GM12872 (cell line): ENCODE measurements at regions not wholly inside any gene's neighbourhood (a gene's known extent, or its start where the extent isn't known, plus 50 kb on each side); places are given as distances from the start of the nearest gene placed in this dataset.

Experiments used
- CTCF ChIP-seq: IDR thresholded peaks from 3 replicates; pipeline ENCODE4 v1.5.1; 2011; ENCODE audit warnings: low read depth, mild to moderate bottlenecking, low read length, moderate library complexity; ENCODE audit not compliant: insufficient read depth

GRCh38 chr4:117596917-117597480 lies 437.3 kb upstream of the NDST3 start:
- no peak for TF ChIP-seq CTCF

- TF ChIP-seq CTCF, result no peak
These were observed 423.5 kb upstream of the NDST3 start for GRCh38 chr4:117610706-117611308.

GRCh38 chr4:117621673-117622072 lies 412.6 kb upstream of the NDST3 start:
- TF ChIP-seq CTCF, result no peak

- no peak for TF ChIP-seq CTCF
These were observed 411.0 kb upstream of the NDST3 start for GRCh38 chr4:117623326-117623725.

- no peak for TF ChIP-seq CTCF
These were observed 407.6 kb upstream of the NDST3 start for GRCh38 chr4:117626664-117627063.

GRCh38 chr4:117634716-117635115 lies 399.6 kb upstream of the NDST3 start:
- TF ChIP-seq CTCF, result no peak

GRCh38 chr4:117637347-117637746 lies 396.9 kb upstream of the NDST3 start:
- TF ChIP-seq CTCF, result no peak
